Caco-2 (cell line): ENCODE measurements at regions not wholly inside any gene's neighbourhood (a gene's known extent, or its start where the extent isn't known, plus 50 kb on each side); places are given as distances from the start of the nearest gene placed in this dataset.

ENCODE experiments used
- BruUV-seq: library from RNA; stranded (reverse); fragments of 400-500 nt; replicated peaks from 2 replicates; lab custom pipeline; 2021; lab: Mats Ljungman, UMichigan
- CTCF ChIA-PET: fragments of 300-600 bp; sonication (Branson Sonifier 250); formaldehyde crosslinking; loops from one replicate; lab custom pipeline; 2022; ENCODE audit warnings: antibody characterized with exemption; lab: Charles Lee
- POLR2A ChIA-PET: fragments of 300-600 bp; sonication (Branson Sonifier 250); formaldehyde crosslinking; loops from one replicate; lab custom pipeline; 2022; ENCODE audit warnings: antibody characterized with exemption; lab: Charles Lee
- DNase-seq, 2 experiments: peaks; one replicate each; pipeline versions ENCODE4 v3.0.0 to v3.0.0-alpha.2; 2020 to 2022
- H3K27me3 ChIP-seq: replicated peaks from 2 replicates; pipeline ENCODE4 v1.6.0; 2011; ENCODE audit warnings: low read length; ENCODE audit not compliant: control insufficient read depth, insufficient read depth
- H3K36me3 ChIP-seq: 2 replicates; pipeline ENCODE4 v1.5.1; 2011; ENCODE audit warnings: low read length; ENCODE audit not compliant: control insufficient read depth, insufficient read depth
- H3K4me1 ChIP-seq: fragments of 250-450 bp; sonication (Bioruptor Pico); 2 replicates; pipeline ENCODE4 v1.5.1; 2020; ENCODE audit warnings: mild to moderate bottlenecking
- H3K4me3 ChIP-seq: 2 replicates; pipeline ENCODE4 v1.5.1; 2011; ENCODE audit warnings: low read depth, mild to moderate bottlenecking, control low read depth, low read length
- H3K9me3 ChIP-seq: fragments of 250-450 bp; sonication (Bioruptor Pico); 2 replicates; pipeline ENCODE4 v1.5.1; 2020; ENCODE audit warnings: mild to moderate bottlenecking, moderate library complexity
- H3K27ac Mint-ChIP-seq: one replicate; pipeline ENCODE4 v1.8.0; 2022; ENCODE audit warnings: mixed read lengths; ENCODE audit not compliant: unreplicated experiment
- H3K27me3 Mint-ChIP-seq: one replicate; pipeline ENCODE4 v1.8.0; 2022; ENCODE audit warnings: mixed read lengths; ENCODE audit not compliant: insufficient read depth, unreplicated experiment
- H3K36me3 Mint-ChIP-seq: one replicate; pipeline ENCODE4 v1.8.0; 2022; ENCODE audit warnings: mild to moderate bottlenecking, mixed read lengths; ENCODE audit not compliant: insufficient read depth, unreplicated experiment
- H3K4me1 Mint-ChIP-seq: one replicate; pipeline ENCODE4 v1.8.0; 2022; ENCODE audit warnings: low read depth, mixed read lengths; ENCODE audit not compliant: unreplicated experiment
- H3K4me3 Mint-ChIP-seq: one replicate; pipeline ENCODE4 v1.8.0; 2022; ENCODE audit warnings: mild to moderate bottlenecking, moderate library complexity, mixed read lengths; ENCODE audit not compliant: unreplicated experiment
- H3K9me3 Mint-ChIP-seq: one replicate; pipeline ENCODE4 v1.8.0; 2022; ENCODE audit warnings: mixed read lengths; ENCODE audit not compliant: unreplicated experiment
- CTCF ChIP-seq, 2 experiments: fragments of 200-600 bp in 1 of 2; IDR thresholded peaks; 1 replicate in 1 of 2; 2 replicates in 1 of 2; pipeline versions ENCODE4 v1.5.1 to v1.8.0; 2011 to 2022; ENCODE audit warnings: antibody characterized with exemption in 1 of 2, control low read depth in 1 of 2, inconsistent platforms in 1 of 2, low read depth in 1 of 2, low read length in 1 of 2, mild to moderate bottlenecking in 1 of 2, moderate library complexity in 1 of 2; ENCODE audit not compliant: insufficient read depth in 1 of 2, severe bottlenecking in 1 of 2, unreplicated experiment in 1 of 2
- intact Hi-C: fragments of 100-400 bp; cut with micrococcal nuclease; formaldehyde crosslinking; loops from one replicate; pipeline ENCODE4 v1.10.0; 2022; ENCODE audit not compliant: unreplicated experiment

- Histone ChIP-seq H3K9me3 (no peaks in the 10 kb centered on the region), H3K36me3 (no peaks in the 10 kb centered on the region), H3K27me3 (no peaks in the 10 kb centered on the region), H3K4me3 (no peak overlapping the region), H3K4me1 (no peaks in the 10 kb centered on the region)
- TF ChIP-seq CTCF (IDR thresholded peaks at IDR 0.05; ENCODE audit: insufficient read depth in 1 of 2, low read depth in 1 of 2, low read length in 1 of 2, severe bottlenecking in 1 of 2, unreplicated experiment in 1 of 2): no peak
- Mint-ChIP-seq H3K36me3 (no peaks in the 10 kb centered on the region), H3K27ac (no peak overlapping the region), H3K4me1 (no peaks in the 10 kb centered on the region), H3K27me3 (no peaks in the 10 kb centered on the region), H3K4me3 (no peak overlapping the region), H3K9me3 (no peaks in the 10 kb centered on the region)
- no peak for DNase-seq
- CTCF ChIA-PET: no interaction called here
- intact Hi-C loops: no loop called here
- no TSS peak for BruUV-seq
- POLR2A ChIA-PET: no interaction called here
Measured at GRCh38 chr1:239772446-239772845, 319.2 kb upstream of the FMN2 start.

GRCh38 chr1:239775466-239775865 is 316.2 kb upstream of the FMN2 start:
- Mint-ChIP-seq H3K36me3 (no peaks in the 10 kb centered on the region), H3K4me1 (no peaks in the 10 kb centered on the region), H3K27me3 (no peaks in the 10 kb centered on the region), H3K27ac (no peak overlapping the region), H3K4me3 (no peak overlapping the region), H3K9me3 (no peaks in the 10 kb centered on the region)
- Histone ChIP-seq H3K27me3 (no peaks in the 10 kb centered on the region), H3K4me1 (no peaks in the 10 kb centered on the region), H3K36me3 (no peaks in the 10 kb centered on the region), H3K4me3 (no peak overlapping the region), H3K9me3 (no peaks in the 10 kb centered on the region)
- ChIA-PET POLR2A (no interaction called here), CTCF (no interaction called here)
- BruUV-seq: no TSS peak
- no peak for TF ChIP-seq CTCF (IDR thresholded peaks at IDR 0.05; ENCODE audit: insufficient read depth in 1 of 2, low read depth in 1 of 2, low read length in 1 of 2, severe bottlenecking in 1 of 2, unreplicated experiment in 1 of 2)
- DNase-seq: no peak
- intact Hi-C loops: no loop called here

DNA sequence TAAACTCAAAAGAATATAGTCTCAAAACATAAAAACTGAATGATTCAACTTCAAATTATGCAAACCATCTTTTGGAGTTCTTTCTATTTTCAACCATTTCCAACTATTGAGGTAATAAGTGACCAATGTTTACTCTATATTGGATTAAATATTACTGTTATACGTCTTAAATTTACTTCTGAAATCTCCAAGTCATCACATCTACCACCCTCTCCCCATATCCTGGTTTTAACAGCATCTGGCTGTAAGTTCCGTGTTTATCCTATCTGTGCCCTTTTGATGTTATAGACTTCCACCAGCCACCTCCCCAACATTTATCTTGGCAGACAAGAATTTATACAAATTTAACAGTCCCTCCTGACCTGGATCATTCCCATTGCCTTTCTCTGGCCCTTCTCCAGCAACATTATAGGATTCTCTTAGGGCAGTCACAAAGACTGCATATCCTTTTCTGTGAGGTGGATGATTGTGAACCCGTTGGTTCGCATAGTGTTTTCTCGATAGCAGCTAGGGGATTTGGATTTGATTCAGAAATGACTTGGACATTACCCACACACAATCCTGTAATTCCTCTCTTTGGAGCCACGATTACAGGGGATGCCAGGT is 313.4 kb upstream of the FMN2 start:
- no peaks in the 10 kb centered on the region for H3K9me3 Mint-ChIP-seq
- no peaks in the 10 kb centered on the region for H3K36me3 Mint-ChIP-seq
- H3K27ac Mint-ChIP-seq: no peak overlapping the region
- no TSS peak for BruUV-seq
- Histone ChIP-seq H3K9me3 (no peaks in the 10 kb centered on the region), H3K36me3 (no peaks in the 10 kb centered on the region), H3K4me3 (no peak overlapping the region), H3K27me3 (no peaks in the 10 kb centered on the region), H3K4me1 (no peaks in the 10 kb centered on the region)
- H3K4me3 Mint-ChIP-seq: no peak overlapping the region
- intact Hi-C loops: no loop called here
- POLR2A ChIA-PET: no interaction called here
- DNase-seq: no peak
- no peaks in the 10 kb centered on the region for H3K4me1 Mint-ChIP-seq
- TF ChIP-seq CTCF (IDR thresholded peaks at IDR 0.05; ENCODE audit: insufficient read depth in 1 of 2, low read depth in 1 of 2, low read length in 1 of 2, severe bottlenecking in 1 of 2, unreplicated experiment in 1 of 2): no peak
- CTCF ChIA-PET: no interaction called here
- H3K27me3 Mint-ChIP-seq: no peaks in the 10 kb centered on the region
